Peyer's patch (tissue), 4 donors: ENCODE measurements at regions not wholly inside any gene's neighbourhood (a gene's known extent, or its start where the extent isn't known, plus 50 kb on each side); places are given as distances from the start of the nearest gene placed in this dataset.

Source experiments
- DNase-seq, 3 donors: peaks; one replicate each; pipeline ENCODE4 v3.0.0-alpha.2; 2017 to 2019
- H3K27ac ChIP-seq, 4 donors: fragments of 200-600 bp; sonication (generic); one replicate each; pipeline ENCODE4 v1.5.1; 2016 to 2019
- H3K27me3 ChIP-seq, 2 donors: fragments of 200-600 bp; sonication (generic); one replicate each; pipeline ENCODE4 v1.5.1; 2019
- H3K36me3 ChIP-seq, 3 donors: fragments of 200-600 bp; sonication (generic); one replicate each; pipeline ENCODE4 v1.5.1; 2016 to 2019
- H3K4me1 ChIP-seq, 4 donors: fragments of 200-600 bp; sonication (generic); one replicate each; pipeline ENCODE4 v1.5.1; 2016 to 2019
- H3K4me3 ChIP-seq, 4 donors: fragments of 200-600 bp; sonication (generic); 1 replicate in 3 of 4; 2 replicates in 1 of 4; pipeline ENCODE4 v1.5.1; 2016 to 2019; ENCODE audit warnings: mild to moderate bottlenecking in 1 of 4
- H3K9me3 ChIP-seq, 4 donors: fragments of 200-600 bp; sonication (generic); one replicate each; pipeline ENCODE4 v1.5.1; 2016 to 2019; ENCODE audit warnings: mild to moderate bottlenecking in 1 of 4
- POLR2A ChIP-seq, 2 donors: fragments of 450-650 bp; IDR thresholded peaks; one replicate each; pipeline ENCODE4 v1.5.1; 2017; ENCODE audit warnings: antibody characterized with exemption in 2 of 2, mild to moderate bottlenecking in 2 of 2, moderate library complexity in 2 of 2
- TF ChIP-seq, protein P1 (sequence below), 6 experiments: fragments of 450-650 bp in 4 of 6; fragments of 200-600 bp in 2 of 6; sonication (generic) in 1 of 6; IDR thresholded peaks; one replicate each; pipeline ENCODE4 v1.5.1; 2017 to 2019; ENCODE audit warnings: antibody characterized with exemption in 6 of 6, mild to moderate bottlenecking in 3 of 6, moderate library complexity in 1 of 6

DNA sequence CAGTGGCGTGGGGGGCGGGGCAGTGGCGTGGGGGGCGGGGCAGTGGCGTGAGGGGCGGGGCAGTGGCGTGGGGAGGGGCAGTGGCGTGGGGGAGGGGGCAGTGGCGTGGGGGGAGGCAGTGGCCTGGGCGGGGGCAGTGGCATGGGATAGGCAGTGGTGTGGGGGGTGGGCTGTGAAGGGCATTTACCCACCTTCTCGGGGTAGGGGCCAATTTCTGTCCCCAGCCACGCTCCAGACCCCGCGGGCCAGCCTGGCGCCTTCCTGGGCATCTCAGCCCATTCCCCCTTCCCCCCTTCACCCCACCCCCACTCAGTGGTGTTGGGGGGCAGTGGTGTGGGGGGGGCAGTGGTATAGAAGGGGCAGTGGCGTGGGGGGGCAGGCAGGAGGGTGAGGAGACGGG, 92.7 kb downstream of the LITAF start:
- no peak for TF ChIP-seq POLR2A (IDR thresholded peaks at IDR 0.05)
- TF ChIP-seq, protein P1, sequence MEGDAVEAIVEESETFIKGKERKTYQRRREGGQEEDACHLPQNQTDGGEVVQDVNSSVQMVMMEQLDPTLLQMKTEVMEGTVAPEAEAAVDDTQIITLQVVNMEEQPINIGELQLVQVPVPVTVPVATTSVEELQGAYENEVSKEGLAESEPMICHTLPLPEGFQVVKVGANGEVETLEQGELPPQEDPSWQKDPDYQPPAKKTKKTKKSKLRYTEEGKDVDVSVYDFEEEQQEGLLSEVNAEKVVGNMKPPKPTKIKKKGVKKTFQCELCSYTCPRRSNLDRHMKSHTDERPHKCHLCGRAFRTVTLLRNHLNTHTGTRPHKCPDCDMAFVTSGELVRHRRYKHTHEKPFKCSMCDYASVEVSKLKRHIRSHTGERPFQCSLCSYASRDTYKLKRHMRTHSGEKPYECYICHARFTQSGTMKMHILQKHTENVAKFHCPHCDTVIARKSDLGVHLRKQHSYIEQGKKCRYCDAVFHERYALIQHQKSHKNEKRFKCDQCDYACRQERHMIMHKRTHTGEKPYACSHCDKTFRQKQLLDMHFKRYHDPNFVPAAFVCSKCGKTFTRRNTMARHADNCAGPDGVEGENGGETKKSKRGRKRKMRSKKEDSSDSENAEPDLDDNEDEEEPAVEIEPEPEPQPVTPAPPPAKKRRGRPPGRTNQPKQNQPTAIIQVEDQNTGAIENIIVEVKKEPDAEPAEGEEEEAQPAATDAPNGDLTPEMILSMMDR (IDR thresholded peaks at IDR 0.05) = no peak
- H3K4me1 ChIP-seq = peaks cover 0 to 23% (median 2%) of the 10 kb centered on the region in 4 donors
- no peaks in the 10 kb centered on the region for H3K36me3 ChIP-seq
- no peak for DNase-seq
- no peak overlapping the region for H3K27ac ChIP-seq
- H3K4me3 ChIP-seq = no peak overlapping the region
- H3K9me3 ChIP-seq = no peaks in the 10 kb centered on the region
- no peaks in the 10 kb centered on the region for H3K27me3 ChIP-seq

DNA sequence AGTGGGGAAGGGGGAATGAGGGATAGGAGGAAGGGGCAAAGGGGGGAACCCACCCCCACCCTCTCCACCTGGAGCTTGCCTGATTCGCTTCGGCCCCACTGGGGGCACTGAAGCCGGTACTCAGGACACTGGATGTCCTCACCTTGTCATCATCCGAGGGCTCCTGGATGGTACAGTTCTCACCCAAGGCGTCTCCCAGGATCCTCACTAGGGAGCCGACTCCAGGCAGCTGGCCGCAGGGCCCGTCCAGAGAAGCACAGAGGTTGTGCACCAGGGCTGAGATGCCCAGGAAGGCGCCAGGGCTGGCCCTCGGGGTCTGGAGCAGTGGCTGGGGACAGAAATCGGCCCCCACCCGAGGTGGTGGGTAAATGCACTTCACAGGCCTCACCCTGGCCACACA, 92.3 kb downstream of the LITAF start:
- no peak for TF ChIP-seq POLR2A (IDR thresholded peaks at IDR 0.05)
- TF ChIP-seq, protein P1 (IDR thresholded peaks at IDR 0.05) = no peak
- Histone ChIP-seq H3K36me3 (no peaks in the 10 kb centered on the region), H3K4me1 (peaks cover 0 to 23% (median 2%) of the 10 kb centered on the region in 4 donors), H3K27ac (no peak overlapping the region), H3K27me3 (no peaks in the 10 kb centered on the region), H3K9me3 (no peaks in the 10 kb centered on the region), H3K4me3 (no peak overlapping the region)
- DNase-seq = no peak

DNA sequence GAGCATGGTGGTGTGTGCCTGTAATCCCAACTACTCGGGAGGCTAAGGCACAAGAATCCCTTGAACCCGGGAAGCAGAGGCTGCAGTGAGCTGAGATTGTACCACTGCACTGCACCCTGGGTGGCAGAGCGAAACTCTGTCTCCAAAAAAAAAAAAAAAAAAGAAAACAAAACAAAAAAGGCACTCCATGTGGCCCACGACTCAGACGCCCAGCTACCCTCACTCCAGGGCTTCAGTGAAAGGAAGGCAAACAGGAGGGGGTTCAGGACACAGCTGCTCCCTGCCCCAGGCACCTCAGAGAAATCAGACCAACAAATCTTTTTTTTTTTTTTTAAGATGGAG, 91.7 kb downstream of the LITAF start:
- Histone ChIP-seq H3K9me3 (no peaks in the 10 kb centered on the region), H3K27ac (no peak overlapping the region)

More for the DNA sequence above, 91.7 kb downstream of the LITAF start:
- Histone ChIP-seq H3K4me3 (no peak overlapping the region), H3K27me3 (no peaks in the 10 kb centered on the region), H3K36me3 (no peaks in the 10 kb centered on the region), H3K4me1 (peaks cover 0 to 23% (median 2%) of the 10 kb centered on the region in 4 donors)
- TF ChIP-seq, protein P1 (IDR thresholded peaks at IDR 0.05) = no peak
- no peak for TF ChIP-seq POLR2A (IDR thresholded peaks at IDR 0.05)
- DNase-seq = no peak
